Fibroblast of the aortic adventitia (primary cell): ENCODE measurements at regions not wholly inside any gene's neighbourhood (a gene's known extent, or its start where the extent isn't known, plus 50 kb on each side); places are given as distances from the start of the nearest gene placed in this dataset.
A peak's percentile ranks its signal among the peaks of the same experiment; 100 is the strongest.
"Not testable (repeated sequence)": the region's sequence is repeated elsewhere in the genome, so short reads cannot be mapped to it uniquely, and the experiment has no call there.

Experiments used
- DNase-seq: peaks from one replicate; pipeline ENCODE4 v3.0.0-alpha.2; 2010; ENCODE audit warnings: low read depth
- H3K4me3 ChIP-seq: 2 replicates; pipeline ENCODE4 v1.5.1; 2011; ENCODE audit warnings: low read depth, mild to moderate bottlenecking, control low read depth, low read length, moderate library complexity
- TF ChIP-seq, protein P1 (sequence below): IDR thresholded peaks from 2 replicates; pipeline ENCODE4 v1.5.1; 2011; ENCODE audit warnings: mild to moderate bottlenecking, low read length, control low read depth, inconsistent platforms; ENCODE audit not compliant: insufficient read depth

DNA sequence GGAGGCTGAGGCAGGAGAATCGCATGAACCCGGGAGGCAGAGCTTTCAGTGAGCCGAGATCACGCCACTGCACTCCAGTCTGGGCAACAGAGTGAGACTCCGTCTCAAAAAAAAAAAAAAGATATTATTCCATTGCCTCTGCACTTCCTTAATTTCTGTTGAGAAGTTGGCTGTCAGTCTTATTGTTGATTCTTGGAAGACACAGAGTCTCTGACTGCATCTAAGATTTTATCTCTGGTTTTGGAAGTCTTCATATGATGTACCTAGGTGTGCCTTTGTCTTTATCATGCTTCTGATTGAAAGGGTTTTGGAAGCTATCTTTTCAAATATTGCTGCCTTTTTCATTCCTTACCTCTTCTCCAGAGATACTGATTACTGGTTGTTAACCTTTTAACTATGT lies 160.4 kb downstream of the NPIPB11 start:
- DNase-seq, H3K4me3 ChIP-seq: not testable (repeated sequence)

DNA sequence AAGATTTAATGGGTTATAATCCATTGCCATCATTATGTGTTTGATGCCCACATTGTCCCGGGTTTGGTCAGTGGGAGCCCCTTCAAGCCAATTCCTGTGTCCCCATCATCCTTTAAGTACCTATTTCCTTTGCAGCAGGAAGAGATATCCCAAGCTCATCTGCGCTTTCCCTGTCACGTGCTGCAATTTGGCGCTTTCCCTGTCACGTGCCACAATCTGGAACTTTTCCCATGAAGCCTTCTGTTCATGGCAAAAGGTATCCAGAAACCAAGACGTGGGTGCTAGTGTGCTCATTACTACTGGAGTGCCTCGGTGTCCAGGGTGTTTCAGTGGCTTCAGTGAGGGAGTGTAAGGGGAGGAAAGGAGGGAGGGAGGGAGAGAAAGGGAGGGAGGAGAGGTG lies 168.5 kb downstream of the NPIPB11 start:
- H3K4me3 ChIP-seq, result no peak overlapping the region
- DNase-seq, result no peak
- TF ChIP-seq, protein P1, sequence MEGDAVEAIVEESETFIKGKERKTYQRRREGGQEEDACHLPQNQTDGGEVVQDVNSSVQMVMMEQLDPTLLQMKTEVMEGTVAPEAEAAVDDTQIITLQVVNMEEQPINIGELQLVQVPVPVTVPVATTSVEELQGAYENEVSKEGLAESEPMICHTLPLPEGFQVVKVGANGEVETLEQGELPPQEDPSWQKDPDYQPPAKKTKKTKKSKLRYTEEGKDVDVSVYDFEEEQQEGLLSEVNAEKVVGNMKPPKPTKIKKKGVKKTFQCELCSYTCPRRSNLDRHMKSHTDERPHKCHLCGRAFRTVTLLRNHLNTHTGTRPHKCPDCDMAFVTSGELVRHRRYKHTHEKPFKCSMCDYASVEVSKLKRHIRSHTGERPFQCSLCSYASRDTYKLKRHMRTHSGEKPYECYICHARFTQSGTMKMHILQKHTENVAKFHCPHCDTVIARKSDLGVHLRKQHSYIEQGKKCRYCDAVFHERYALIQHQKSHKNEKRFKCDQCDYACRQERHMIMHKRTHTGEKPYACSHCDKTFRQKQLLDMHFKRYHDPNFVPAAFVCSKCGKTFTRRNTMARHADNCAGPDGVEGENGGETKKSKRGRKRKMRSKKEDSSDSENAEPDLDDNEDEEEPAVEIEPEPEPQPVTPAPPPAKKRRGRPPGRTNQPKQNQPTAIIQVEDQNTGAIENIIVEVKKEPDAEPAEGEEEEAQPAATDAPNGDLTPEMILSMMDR, result no peak

DNA sequence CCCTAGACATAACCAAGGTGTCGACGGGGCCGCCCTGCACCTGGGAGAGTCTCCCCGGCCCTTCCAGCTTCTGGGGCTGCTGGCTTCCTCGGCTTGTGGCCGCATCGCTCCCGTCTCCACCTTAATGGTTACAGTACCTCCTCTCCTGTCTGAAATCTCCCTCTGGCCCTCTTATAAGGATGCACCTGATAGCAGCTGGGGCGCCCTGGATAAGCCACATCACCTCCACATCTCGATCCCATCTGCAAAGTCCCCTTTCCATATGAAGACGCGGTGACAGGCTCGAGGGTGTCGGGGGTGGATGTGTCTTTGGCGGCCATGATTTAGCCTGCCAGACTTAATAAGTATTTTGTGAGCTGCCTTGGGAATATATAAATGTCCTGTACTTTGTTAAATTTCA lies 169.0 kb downstream of the NPIPB11 start:
- H3K4me3 ChIP-seq, DNase-seq: not testable (repeated sequence)

DNA sequence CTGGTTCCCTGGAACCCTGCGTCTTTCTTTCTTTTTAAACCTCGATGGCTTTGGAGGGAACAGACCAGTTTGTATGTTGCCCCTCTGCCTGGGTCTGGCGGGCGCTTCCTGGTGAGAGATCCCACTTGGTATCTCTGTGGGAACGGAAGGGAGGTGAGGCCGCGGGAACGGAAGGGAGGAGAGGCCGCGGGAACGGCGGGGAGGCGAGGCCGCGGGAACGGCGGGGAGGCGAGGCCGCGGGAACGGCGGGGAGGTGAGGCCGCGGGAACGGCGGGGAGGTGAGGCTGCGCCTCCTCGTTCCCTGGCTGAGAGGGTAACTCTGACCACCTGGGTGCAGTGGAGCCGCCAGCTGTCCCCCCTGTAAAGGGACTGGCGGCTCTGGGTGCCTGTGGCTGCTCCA lies 169.5 kb downstream of the NPIPB11 start:
- not testable (repeated sequence) for H3K4me3 ChIP-seq, DNase-seq

DNA sequence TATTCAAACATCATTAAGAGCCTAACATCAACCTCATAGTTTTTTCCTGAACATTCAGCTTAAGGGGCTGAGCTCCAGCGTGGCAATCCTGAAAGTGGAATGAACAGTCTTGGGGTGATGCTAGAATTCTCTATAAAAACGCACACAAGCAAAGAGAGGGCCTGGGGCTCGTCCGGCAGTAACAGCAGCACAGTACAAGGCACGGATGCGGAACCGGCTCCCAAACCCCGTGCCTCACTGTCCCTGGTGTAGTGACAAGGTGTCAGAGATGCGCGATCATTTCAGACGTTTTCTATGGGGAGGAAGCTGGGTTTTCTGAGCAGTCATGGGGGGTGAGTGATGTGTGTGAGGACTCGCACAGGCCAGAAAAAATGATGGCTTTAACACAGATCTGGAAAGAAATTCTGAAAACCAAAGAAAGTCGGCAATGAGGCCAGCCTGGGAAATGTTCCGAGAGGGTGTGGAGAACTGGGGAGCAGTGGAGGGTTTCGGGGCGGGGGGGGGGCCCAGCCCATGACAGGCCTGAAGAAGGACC lies 170.6 kb downstream of the NPIPB11 start:
- H3K4me3 ChIP-seq, DNase-seq: not testable (repeated sequence)

DNA sequence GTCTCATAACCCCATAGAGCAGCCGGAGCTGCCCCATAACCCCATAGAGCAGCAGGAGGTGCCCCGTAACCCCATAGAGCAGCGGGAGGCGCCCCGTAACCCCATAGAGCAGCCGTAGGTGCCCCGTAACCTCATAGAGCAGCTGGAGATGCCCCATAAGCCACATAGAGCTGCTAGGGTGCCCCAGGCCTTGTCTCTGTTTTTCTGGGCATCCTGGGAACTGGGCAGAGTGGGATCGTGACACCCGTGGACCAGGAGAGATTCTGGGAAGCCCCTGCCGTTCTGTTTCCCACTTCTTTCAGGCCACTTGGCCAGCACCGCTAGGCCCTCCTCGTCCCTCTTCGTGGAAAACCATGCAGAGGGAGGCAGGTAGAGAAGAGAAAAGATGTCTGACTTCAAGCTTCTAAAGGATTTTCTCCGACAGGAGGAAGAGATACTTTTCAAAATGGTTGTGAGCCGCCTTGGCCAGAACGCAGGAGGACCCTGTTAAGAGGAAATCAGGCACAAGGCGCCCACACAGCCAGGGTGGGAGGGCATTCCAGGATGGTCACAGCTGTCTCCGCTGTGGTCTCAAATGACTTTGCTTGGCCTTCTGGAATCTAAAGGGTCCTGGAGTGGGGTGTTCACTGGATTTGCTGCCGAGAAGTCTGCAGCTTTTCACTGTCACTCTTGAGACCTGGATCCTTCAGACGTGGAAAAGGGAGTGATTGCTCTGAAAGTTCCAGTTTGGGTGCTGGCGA lies 171.8 kb downstream of the NPIPB11 start:
- not testable (repeated sequence) for H3K4me3 ChIP-seq, DNase-seq

DNA sequence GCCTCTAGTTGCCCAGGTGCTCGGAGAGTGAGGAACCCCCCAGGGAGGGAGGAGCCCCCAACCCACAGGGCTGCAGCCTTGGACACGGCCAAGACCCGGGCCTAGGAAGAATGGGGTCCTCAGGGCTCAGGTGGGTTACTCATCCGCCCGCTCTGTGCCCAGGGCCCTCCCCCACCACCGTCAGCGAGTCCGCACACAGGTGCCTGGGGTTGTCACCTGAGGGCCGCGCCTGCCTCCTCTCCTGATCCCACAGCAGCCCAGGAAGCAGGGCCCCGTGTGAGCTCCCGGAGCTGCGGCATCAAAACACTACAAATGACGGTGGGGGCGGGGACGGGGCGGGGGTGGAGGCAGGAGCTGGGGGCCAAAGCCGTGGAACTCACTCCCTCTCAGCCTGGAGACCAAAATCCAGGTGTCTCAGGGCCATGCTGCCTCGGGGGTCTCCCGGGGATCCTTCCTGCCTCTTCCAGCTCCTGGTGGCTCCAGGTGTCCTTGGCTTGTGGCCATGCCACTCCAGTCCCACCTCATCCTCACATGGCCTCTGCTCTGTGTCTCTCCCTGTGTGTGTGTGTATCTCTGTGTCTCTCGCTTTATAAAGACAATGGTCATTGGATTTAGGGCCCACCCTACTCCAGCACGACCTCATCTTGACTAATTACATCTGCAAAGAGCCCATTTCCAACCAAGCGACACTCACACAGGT lies 172.7 kb downstream of the NPIPB11 start:
- H3K4me3 ChIP-seq, result not testable (repeated sequence)

DNA sequence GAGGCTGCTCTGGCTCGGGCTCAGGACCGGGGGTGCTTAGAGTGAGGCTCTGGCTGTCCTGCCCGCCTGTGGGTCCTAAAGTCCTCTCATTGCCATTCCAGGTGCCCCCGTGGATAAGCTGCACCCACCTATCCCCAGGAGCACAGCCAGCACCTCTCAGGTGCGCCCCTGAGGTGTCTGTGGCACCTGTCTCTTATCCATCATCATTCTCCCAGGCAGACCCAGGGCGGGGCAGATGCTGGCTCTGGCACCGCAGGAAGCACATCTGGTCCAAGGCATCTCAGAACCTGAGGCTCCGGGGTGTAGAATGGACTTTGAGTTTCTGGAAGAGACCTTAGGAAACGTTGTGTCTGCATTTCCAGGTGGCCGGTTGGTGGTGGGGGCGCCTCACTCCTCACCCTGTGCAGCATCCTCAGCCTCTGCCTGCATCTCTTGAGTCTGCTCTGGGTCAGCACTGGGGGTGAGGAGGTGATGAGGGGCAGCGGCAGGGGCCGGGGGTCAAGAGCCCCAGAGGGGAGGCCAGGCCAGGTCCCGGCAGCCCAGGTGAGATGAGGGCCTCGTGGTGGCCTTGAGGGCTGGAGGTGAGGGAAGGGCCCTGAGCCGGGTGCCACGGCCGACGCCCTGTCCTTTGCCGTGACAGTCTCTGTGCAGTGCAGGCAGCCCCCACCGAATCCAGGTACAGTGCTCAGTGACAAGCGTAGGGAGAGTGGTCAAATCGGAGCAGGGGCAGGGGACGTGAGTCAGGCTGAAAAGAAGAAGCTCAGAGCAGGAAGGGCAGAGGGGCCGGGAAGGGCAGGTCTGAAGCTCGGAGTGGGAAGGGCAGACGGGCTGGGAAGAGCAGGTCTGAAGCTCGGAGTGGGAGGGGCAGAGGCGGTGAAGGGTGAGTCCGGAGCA lies 173.5 kb downstream of the NPIPB11 start:
- DNase-seq, result no peak
- TF ChIP-seq, protein P1, result no peak
- no peak overlapping the region for H3K4me3 ChIP-seq

More for the DNA sequence above, 172.7 kb downstream of the NPIPB11 start:
- not testable (repeated sequence) for DNase-seq

DNA sequence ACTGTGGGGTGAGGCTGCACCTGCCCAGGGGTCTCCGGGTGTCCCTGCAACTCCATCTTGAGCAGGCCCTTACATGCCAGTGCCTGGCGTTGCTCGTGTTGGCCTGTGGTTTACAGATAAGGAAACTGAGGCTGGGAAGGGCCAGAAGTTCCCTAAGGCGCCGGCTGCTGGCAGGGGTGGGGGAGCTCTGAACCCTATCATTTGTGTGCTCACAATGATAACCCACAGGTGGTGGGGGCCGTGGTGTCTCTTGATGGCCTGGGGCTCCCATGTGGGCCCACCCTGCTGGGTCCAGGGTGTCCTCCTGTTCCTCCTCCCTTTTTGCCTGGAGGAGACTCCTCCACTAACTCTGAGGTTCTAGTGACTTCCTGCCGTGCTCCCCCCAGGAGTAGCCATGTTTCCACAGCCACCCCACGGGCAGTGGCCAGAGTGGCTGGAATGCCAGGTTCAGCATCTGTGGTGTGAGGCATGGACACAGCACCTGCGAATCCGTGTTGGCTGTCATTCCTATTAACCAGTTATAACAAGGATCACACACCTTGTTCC lies 174.3 kb downstream of the NPIPB11 start:
- H3K4me3 ChIP-seq, DNase-seq: not testable (repeated sequence)

DNA sequence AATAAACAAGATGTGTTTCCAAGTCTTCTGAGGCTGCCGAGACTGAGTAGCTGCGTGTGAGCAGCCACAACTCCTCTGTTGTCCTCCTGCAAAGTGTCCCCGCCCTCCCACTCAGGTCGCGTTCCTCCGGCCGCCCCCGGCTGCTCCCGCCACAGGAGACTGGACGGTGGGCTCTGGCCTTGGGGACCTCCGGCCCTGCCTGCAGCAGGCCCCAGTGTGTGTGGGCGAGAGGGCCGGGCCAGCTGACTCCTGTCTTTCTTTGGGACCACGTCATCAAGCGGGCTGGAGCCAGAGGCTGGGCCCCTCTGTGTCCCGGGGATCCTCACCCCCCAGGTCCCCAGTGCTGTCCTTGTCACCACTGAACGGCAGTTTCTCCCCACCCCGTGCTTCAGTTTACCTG lies 175.3 kb downstream of the NPIPB11 start:
- DNase-seq, result peak; percentile 10
- H3K4me3 ChIP-seq, result no peak overlapping the region
- TF ChIP-seq, protein P1, result no peak
